ENCODE measurements at regions not wholly inside any gene's neighbourhood (a gene's known extent, or its start where the extent isn't known, plus 50 kb on each side); places are given as distances from the start of the nearest gene placed in this dataset.
A peak's percentile ranks its signal among the peaks of the same experiment; 100 is the strongest.
"Not testable (repeated sequence)": the region's sequence is repeated elsewhere in the genome, so short reads cannot be mapped to it uniquely, and the experiment has no call there.

DNA sequence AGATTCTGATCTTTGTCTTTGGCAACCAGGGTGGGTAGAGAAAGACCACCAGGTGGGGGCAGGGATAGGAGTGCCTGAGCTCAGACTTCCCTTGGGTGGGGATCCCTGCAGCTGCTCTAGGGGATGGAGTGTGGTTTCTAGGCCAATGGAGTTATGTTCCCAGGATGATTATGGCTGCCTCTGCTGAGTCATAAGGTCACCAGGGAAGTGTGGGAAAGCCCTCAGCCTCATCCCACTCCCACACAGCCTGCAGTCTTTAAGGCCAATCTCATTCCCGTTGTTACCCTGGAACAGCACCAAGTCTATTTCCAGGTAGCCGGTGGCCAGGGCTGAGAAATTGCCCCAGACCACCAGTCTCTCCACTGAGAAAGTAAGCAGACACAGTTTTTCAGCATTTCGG is 2269.3 kb upstream of the RAG2 start:
- Histone ChIP-seq H3K27me3 (ENCODE audit: insufficient read depth, low read depth, severe bottlenecking) (no peaks in the 10 kb centered on the region), H3K36me3 (no peaks in the 10 kb centered on the region), H3K27ac (no peak overlapping the region), H3K9me3 (ENCODE audit: severe bottlenecking) (no peaks in the 10 kb centered on the region), H3K4me3 (ENCODE audit: low read depth, low read length) (no peak overlapping the region)
- TF ChIP-seq, protein P1, sequence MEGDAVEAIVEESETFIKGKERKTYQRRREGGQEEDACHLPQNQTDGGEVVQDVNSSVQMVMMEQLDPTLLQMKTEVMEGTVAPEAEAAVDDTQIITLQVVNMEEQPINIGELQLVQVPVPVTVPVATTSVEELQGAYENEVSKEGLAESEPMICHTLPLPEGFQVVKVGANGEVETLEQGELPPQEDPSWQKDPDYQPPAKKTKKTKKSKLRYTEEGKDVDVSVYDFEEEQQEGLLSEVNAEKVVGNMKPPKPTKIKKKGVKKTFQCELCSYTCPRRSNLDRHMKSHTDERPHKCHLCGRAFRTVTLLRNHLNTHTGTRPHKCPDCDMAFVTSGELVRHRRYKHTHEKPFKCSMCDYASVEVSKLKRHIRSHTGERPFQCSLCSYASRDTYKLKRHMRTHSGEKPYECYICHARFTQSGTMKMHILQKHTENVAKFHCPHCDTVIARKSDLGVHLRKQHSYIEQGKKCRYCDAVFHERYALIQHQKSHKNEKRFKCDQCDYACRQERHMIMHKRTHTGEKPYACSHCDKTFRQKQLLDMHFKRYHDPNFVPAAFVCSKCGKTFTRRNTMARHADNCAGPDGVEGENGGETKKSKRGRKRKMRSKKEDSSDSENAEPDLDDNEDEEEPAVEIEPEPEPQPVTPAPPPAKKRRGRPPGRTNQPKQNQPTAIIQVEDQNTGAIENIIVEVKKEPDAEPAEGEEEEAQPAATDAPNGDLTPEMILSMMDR (IDR thresholded peaks at IDR 0.05; ENCODE audit: low read depth, low read length): no peak
- DNase-seq: no peak

- no peak overlapping the region for H3K4me3 ChIP-seq (ENCODE audit: low read depth, low read length)
- H3K27ac ChIP-seq: no peak overlapping the region
- DNase-seq: no peak
- TF ChIP-seq, protein P1 (IDR thresholded peaks at IDR 0.05; ENCODE audit: low read depth, low read length): no peak
- H3K27me3 ChIP-seq (ENCODE audit: insufficient read depth, low read depth, severe bottlenecking): no peaks in the 10 kb centered on the region
- H3K36me3 ChIP-seq: no peaks in the 10 kb centered on the region
- peaks cover 4% of the 10 kb centered on the region for H3K9me3 ChIP-seq (ENCODE audit: severe bottlenecking)
Observed at GRCh38 chr11:38865922-38866321, 2267.9 kb upstream of the RAG2 start.

DNA sequence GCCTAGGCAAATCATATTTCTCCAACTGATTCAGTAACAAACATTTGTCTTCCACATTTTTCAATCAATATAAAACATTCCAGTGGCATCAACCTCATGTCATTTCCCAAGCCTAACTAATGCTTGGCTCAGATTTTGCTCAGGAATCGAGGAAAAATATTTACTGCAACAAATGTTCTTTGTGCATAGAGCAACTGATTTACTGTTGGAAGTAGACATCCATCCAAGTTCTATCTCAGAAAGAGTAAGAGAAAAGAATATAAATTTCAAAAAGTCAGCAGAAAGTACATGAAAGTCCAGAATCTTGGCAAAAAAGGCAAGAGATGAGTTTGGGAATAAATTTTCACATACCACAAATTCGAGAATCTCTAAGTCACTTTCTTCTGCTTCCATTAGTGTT is 2245.0 kb upstream of the RAG2 start:
- Histone ChIP-seq H3K4me3 (ENCODE audit: low read depth, low read length) (no peak overlapping the region), H3K27me3 (ENCODE audit: insufficient read depth, low read depth, severe bottlenecking) (no peaks in the 10 kb centered on the region), H3K9me3 (ENCODE audit: severe bottlenecking) (no peaks in the 10 kb centered on the region), H3K36me3 (no peaks in the 10 kb centered on the region), H3K27ac (no peak overlapping the region)
- no peak for DNase-seq
- TF ChIP-seq, protein P1 (IDR thresholded peaks at IDR 0.05; ENCODE audit: low read depth, low read length): no peak

DNA sequence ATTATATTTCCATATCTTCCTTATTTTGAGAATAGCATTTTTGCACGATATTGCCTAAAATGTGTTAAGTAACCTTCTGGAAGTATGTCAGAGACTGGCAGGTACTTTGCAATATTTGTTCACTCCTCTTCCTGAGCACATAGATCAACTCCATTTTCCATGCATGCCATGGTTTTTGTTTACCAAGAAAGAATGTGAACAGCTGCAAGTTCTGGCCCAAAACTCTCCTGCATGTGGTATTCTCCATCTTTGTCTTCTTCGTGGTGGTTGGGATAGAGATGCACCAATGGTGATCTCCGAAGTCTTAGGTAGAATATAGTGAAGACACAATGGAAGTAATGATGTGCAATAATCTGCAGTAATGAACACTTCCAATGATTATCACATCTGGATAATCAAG is 2241.0 kb upstream of the RAG2 start:
- no peaks in the 10 kb centered on the region for H3K27me3 ChIP-seq (ENCODE audit: insufficient read depth, low read depth, severe bottlenecking)
- no peak overlapping the region for H3K27ac ChIP-seq
- H3K4me3 ChIP-seq (ENCODE audit: low read depth, low read length): no peak overlapping the region
- H3K9me3 ChIP-seq (ENCODE audit: severe bottlenecking): no peaks in the 10 kb centered on the region
- TF ChIP-seq, protein P1 (IDR thresholded peaks at IDR 0.05; ENCODE audit: low read depth, low read length): no peak
- H3K36me3 ChIP-seq: no peaks in the 10 kb centered on the region
- no peak for DNase-seq

DNA sequence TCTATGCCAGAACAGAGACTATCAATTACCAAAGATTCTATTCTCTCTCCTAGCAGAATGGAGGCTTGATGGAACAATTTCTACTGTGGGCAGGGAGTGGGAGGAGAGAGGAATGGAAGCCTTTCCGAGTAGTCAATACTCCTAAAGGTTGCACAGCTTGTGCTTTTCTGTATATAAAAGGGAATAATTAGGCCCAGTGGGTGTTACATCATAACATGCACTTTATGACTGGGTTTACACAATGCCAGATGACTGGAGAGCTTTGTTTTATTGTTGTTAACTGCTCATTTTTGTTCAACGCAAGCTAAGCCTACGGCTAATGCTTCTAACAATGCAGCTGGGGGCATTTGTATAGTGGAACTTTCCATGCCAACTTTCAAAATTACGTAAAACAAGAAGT is 2237.9 kb upstream of the RAG2 start:
- no peaks in the 10 kb centered on the region for H3K9me3 ChIP-seq (ENCODE audit: severe bottlenecking)
- no peak for DNase-seq
- no peak overlapping the region for H3K27ac ChIP-seq
- H3K36me3 ChIP-seq: no peaks in the 10 kb centered on the region
- TF ChIP-seq, protein P1 (IDR thresholded peaks at IDR 0.05; ENCODE audit: low read depth, low read length): no peak
- no peak overlapping the region for H3K4me3 ChIP-seq (ENCODE audit: low read depth, low read length)
- no peaks in the 10 kb centered on the region for H3K27me3 ChIP-seq (ENCODE audit: insufficient read depth, low read depth, severe bottlenecking)

GRCh38 chr11:38824573-38824972 is 2226.5 kb upstream of the RAG2 start:
- peaks cover 2% of the 10 kb centered on the region for H3K9me3 ChIP-seq (ENCODE audit: severe bottlenecking)
- no peak for DNase-seq
- H3K27me3 ChIP-seq (ENCODE audit: insufficient read depth, low read depth, severe bottlenecking): no peaks in the 10 kb centered on the region
- TF ChIP-seq, protein P1 (IDR thresholded peaks at IDR 0.05; ENCODE audit: low read depth, low read length): peak; percentile 64
- H3K27ac ChIP-seq: no peak overlapping the region
- H3K36me3 ChIP-seq: no peaks in the 10 kb centered on the region
- H3K4me3 ChIP-seq (ENCODE audit: low read depth, low read length): no peak overlapping the region

- H3K4me3 ChIP-seq (ENCODE audit: low read depth, low read length); H3K36me3 ChIP-seq; H3K27me3 ChIP-seq (ENCODE audit: insufficient read depth, low read depth, severe bottlenecking): not testable (repeated sequence)
Observed at GRCh38 chr11:38821786-38822185, 2223.8 kb upstream of the RAG2 start.

More at GRCh38 chr11:38821786-38822185, 2223.8 kb upstream of the RAG2 start:
- not testable (repeated sequence) for H3K9me3 ChIP-seq (ENCODE audit: severe bottlenecking); DNase-seq; H3K27ac ChIP-seq
